WTC11 (cell line): ENCODE measurements at regions not wholly inside any gene's neighbourhood (a gene's known extent, or its start where the extent isn't known, plus 50 kb on each side); places are given as distances from the start of the nearest gene placed in this dataset.

Source experiments
- ATAC-seq: fragments of 200-7000 bp; cut with Tn5 transposase; 2 replicates; pipeline ENCODE4 v1.10.0; 2021; ENCODE audit warnings: mild to moderate bottlenecking, moderate library complexity
- CTCF ChIA-PET: fragments of 300-600 bp; sonication (Branson Sonifier 250); formaldehyde crosslinking; loops from one replicate; lab custom pipeline; 2021; ENCODE audit warnings: antibody characterized with exemption; lab: Charles Lee
- POLR2A ChIA-PET: fragments of 350-600 bp; sonication (Branson Sonifier 250); formaldehyde crosslinking; loops from one replicate; lab custom pipeline; 2021; ENCODE audit warnings: antibody characterized with exemption; lab: Charles Lee
- DNase-seq: peaks from one replicate; pipeline ENCODE4 v3.0.0; 2021; ENCODE audit warnings: low spot score
- H3K27ac Mint-ChIP-seq: 2 replicates; pipeline ENCODE4 v1.8.0; 2021; ENCODE audit warnings: mixed read lengths
- H3K27me3 Mint-ChIP-seq: 2 replicates; pipeline ENCODE4 v1.8.0; 2021; ENCODE audit warnings: low read depth, mild to moderate bottlenecking, moderate library complexity, mixed read lengths
- H3K36me3 Mint-ChIP-seq: 2 replicates; pipeline ENCODE4 v1.8.0; 2021; ENCODE audit warnings: mixed read lengths
- H3K4me1 Mint-ChIP-seq: 2 replicates; pipeline ENCODE4 v1.8.0; 2022; ENCODE audit warnings: mixed read lengths
- H3K4me3 Mint-ChIP-seq: 2 replicates; pipeline ENCODE4 v1.8.0; 2021; ENCODE audit warnings: mild to moderate bottlenecking, moderate library complexity, mixed read lengths
- H3K9me3 Mint-ChIP-seq: 2 replicates; pipeline ENCODE4 v1.8.0; 2021; ENCODE audit warnings: mixed read lengths
- E2F5 ChIP-seq: sonication (generic); formaldehyde crosslinking; IDR thresholded peaks from 2 replicates; pipeline ENCODE4 v1.8.1; 2022; ENCODE audit warnings: mild to moderate bottlenecking, moderate library complexity, missing genetic modification reagents
- ESRRA ChIP-seq: sonication (generic); formaldehyde crosslinking; IDR thresholded peaks from 2 replicates; pipeline ENCODE4 v1.8.1; 2022; ENCODE audit warnings: mild to moderate bottlenecking, missing genetic modification reagents, borderline replicate concordance
- GRHL2 ChIP-seq: fragments of 250-450 bp; sonication (Bioruptor Pico); IDR thresholded peaks from 2 replicates; pipeline ENCODE4 v1.8.0; 2022; ENCODE audit warnings: mild to moderate bottlenecking, moderate library complexity; ENCODE audit not compliant: insufficient replicate concordance, severe bottlenecking
- HMGXB4 ChIP-seq: sonication (generic); formaldehyde crosslinking; IDR thresholded peaks from 2 replicates; pipeline ENCODE4 v1.8.1; 2023; ENCODE audit warnings: mild to moderate bottlenecking, moderate library complexity, missing genetic modification reagents
- MLX ChIP-seq: sonication (generic); formaldehyde crosslinking; IDR thresholded peaks from 2 replicates; pipeline ENCODE4 v1.8.1; 2023; ENCODE audit warnings: mild to moderate bottlenecking, missing genetic modification reagents, moderate library complexity
- NFATC4 ChIP-seq: fragments of 250-450 bp; sonication (Bioruptor Pico); IDR thresholded peaks from 2 replicates; pipeline ENCODE4 v1.9.0; 2021; ENCODE audit warnings: mild to moderate bottlenecking
- OVOL2 ChIP-seq: fragments of 250-450 bp; sonication (Bioruptor Pico); IDR thresholded peaks from 2 replicates; pipeline ENCODE4 v1.9.0; 2021; ENCODE audit warnings: mild to moderate bottlenecking, borderline replicate concordance
- STAT6 ChIP-seq: sonication (generic); formaldehyde crosslinking; conservative IDR thresholded peaks from 2 replicates; pipeline ENCODE4 v1.8.1; 2023; ENCODE audit warnings: mild to moderate bottlenecking, low read depth, missing genetic modification reagents, moderate library complexity
- TCF7 ChIP-seq: sonication (generic); formaldehyde crosslinking; IDR thresholded peaks from 2 replicates; pipeline ENCODE4 v1.8.0; 2022; ENCODE audit warnings: mild to moderate bottlenecking, low read depth, missing genetic modification reagents, moderate library complexity
- TEAD1 ChIP-seq: sonication (generic); formaldehyde crosslinking; IDR thresholded peaks from 2 replicates; pipeline ENCODE4 v1.8.0; 2022; ENCODE audit warnings: mild to moderate bottlenecking, missing genetic modification reagents
- TP53 ChIP-seq: sonication (generic); formaldehyde crosslinking; IDR thresholded peaks from 2 replicates; pipeline ENCODE4 v1.8.1; 2023; ENCODE audit warnings: mild to moderate bottlenecking, missing genetic modification reagents
- USF2 ChIP-seq: sonication (generic); formaldehyde crosslinking; IDR thresholded peaks from 2 replicates; pipeline ENCODE4 v1.8.1; 2023; ENCODE audit warnings: mild to moderate bottlenecking, missing genetic modification reagents, moderate library complexity
- ZMAT4 ChIP-seq: fragments of 250-450 bp; sonication (Bioruptor Pico); IDR thresholded peaks from 2 replicates; pipeline ENCODE4 v1.9.0; 2021; ENCODE audit warnings: mild to moderate bottlenecking
- ZNF138 ChIP-seq: sonication (generic); formaldehyde crosslinking; conservative IDR thresholded peaks from 2 replicates; pipeline ENCODE4 v1.8.1; 2022; ENCODE audit warnings: mild to moderate bottlenecking, moderate library complexity, missing genetic modification reagents
- ZNF219 ChIP-seq: sonication (generic); formaldehyde crosslinking; IDR thresholded peaks from 2 replicates; pipeline ENCODE4 v1.8.0; 2023; ENCODE audit warnings: missing genetic modification reagents, mild to moderate bottlenecking, borderline replicate concordance
- ZNF263 ChIP-seq: sonication (generic); formaldehyde crosslinking; IDR thresholded peaks from 2 replicates; pipeline ENCODE4 v1.8.1; 2022; ENCODE audit warnings: low read depth, mild to moderate bottlenecking, moderate library complexity, missing genetic modification reagents
- ZNF317 ChIP-seq: sonication (generic); formaldehyde crosslinking; IDR thresholded peaks from 2 replicates; pipeline ENCODE4 v1.8.1; 2023; ENCODE audit warnings: low read depth, mild to moderate bottlenecking, moderate library complexity, missing genetic modification reagents, borderline replicate concordance
- ZNF396 ChIP-seq: fragments of 250-450 bp; sonication (Bioruptor Pico); IDR thresholded peaks from 2 replicates; pipeline ENCODE4 v1.8.0; 2021; ENCODE audit warnings: mild to moderate bottlenecking, moderate library complexity, borderline replicate concordance
- ZNF423 ChIP-seq: fragments of 250-450 bp; sonication (Bioruptor Pico); IDR thresholded peaks from 2 replicates; pipeline ENCODE4 v2.1.2; 2022; ENCODE audit warnings: mild to moderate bottlenecking, moderate library complexity
- ZSCAN18 ChIP-seq: fragments of 250-450 bp; sonication (Bioruptor Pico); IDR thresholded peaks from 2 replicates; pipeline ENCODE4 v2.1.2; 2022; ENCODE audit warnings: mild to moderate bottlenecking, moderate library complexity

GRCh38 chr18:73478191-73478590, 610.4 kb upstream of the NETO1 start (continued):
- TF ChIP-seq TEAD1 (CRISPR knock-in tag) (no peak), ESRRA (no peak), ZMAT4 (CRISPR knock-in tag) (no peak), ZNF219 (CRISPR knock-in tag) (no peak)

- ChIA-PET CTCF (no interaction called here), POLR2A (no interaction called here)
- DNase-seq = no peak
- H3K36me3 Mint-ChIP-seq = peaks cover 13% of the 10 kb centered on the region
- H3K27me3 Mint-ChIP-seq = no peaks in the 10 kb centered on the region
- H3K4me3 Mint-ChIP-seq = no peak overlapping the region
- H3K4me1 Mint-ChIP-seq = peaks cover 5% of the 10 kb centered on the region
- TF ChIP-seq ZNF396 (no peak), USF2 (CRISPR knock-in tag) (no peak), ZNF219 (CRISPR knock-in tag) (no peak), ZSCAN18 (no peak), OVOL2 (CRISPR knock-in tag) (no peak), ZNF138 (CRISPR knock-in tag) (no peak), E2F5 (CRISPR knock-in tag) (no peak), ZNF317 (CRISPR knock-in tag) (no peak), TEAD1 (CRISPR knock-in tag) (no peak), GRHL2 (CRISPR knock-in tag) (no peak), NFATC4 (CRISPR knock-in tag) (no peak), STAT6 (CRISPR knock-in tag) (no peak), TCF7 (CRISPR knock-in tag) (no peak), ESRRA (no peak), ZNF423 (no peak), MLX (CRISPR knock-in tag) (no peak), ZNF263 (CRISPR knock-in tag) (no peak), HMGXB4 (CRISPR knock-in tag) (no peak), TP53 (CRISPR knock-in tag) (no peak)
- H3K27ac Mint-ChIP-seq = no peak overlapping the region
- no peak for ATAC-seq
- peaks cover 20% of the 10 kb centered on the region for H3K9me3 Mint-ChIP-seq
Measured at GRCh38 chr18:73476031-73476430, 608.2 kb upstream of the NETO1 start.
